ENCODE measurements at regions not wholly inside any gene's neighbourhood (a gene's known extent, or its start where the extent isn't known, plus 50 kb on each side); places are given as distances from the start of the nearest gene placed in this dataset.

DNA sequence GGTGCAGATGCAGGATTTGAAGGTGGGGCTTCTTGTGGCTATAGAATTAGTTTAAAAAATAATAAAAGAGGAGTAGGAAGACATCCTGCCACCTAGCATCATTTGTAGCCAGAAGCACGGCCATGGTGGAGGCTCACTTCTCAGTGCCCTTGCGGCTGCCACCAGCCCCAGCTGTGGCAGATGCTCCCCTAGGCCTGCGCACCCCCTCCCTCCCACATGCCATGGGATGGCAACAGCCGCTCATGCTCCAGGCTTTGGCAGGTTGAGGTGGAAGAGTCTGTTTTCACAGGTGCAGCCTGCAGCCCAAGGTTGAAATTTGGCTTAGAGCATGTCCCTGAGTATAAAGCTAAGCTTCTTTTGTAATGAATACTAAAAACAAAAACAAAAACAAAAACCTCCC lies 96.4 kb downstream of the GATA6 start:
- TF ChIP-seq GLIS3 (CRISPR knock-in tag; IDR thresholded peaks at IDR 0.05) (no peak), ZC3H10 (CRISPR knock-in tag; IDR thresholded peaks at IDR 0.05) (no peak), ZFP3 (CRISPR knock-in tag; IDR thresholded peaks at IDR 0.05) (no peak), OSR1 (CRISPR knock-in tag; IDR thresholded peaks at IDR 0.05) (no peak), ZNF70 (CRISPR knock-in tag; IDR thresholded peaks at IDR 0.05) (no peak), ZFP30 (CRISPR knock-in tag; IDR thresholded peaks at IDR 0.05) (no peak), BACH2 (CRISPR knock-in tag; IDR thresholded peaks at IDR 0.05; ENCODE audit: borderline replicate concordance) (no peak), TOX (CRISPR knock-in tag; IDR thresholded peaks at IDR 0.05; ENCODE audit: borderline replicate concordance) (no peak), TCF4 (CRISPR knock-in tag; IDR thresholded peaks at IDR 0.05; ENCODE audit: borderline replicate concordance) (no peak), ESRRG (CRISPR knock-in tag; IDR thresholded peaks at IDR 0.05) (no peak), ARNTL (CRISPR knock-in tag; IDR thresholded peaks at IDR 0.05; ENCODE audit: borderline replicate concordance, low read depth) (no peak), PPARA (CRISPR knock-in tag; IDR thresholded peaks at IDR 0.05; ENCODE audit: borderline replicate concordance) (no peak)
- TF ChIP-seq, protein P1, sequence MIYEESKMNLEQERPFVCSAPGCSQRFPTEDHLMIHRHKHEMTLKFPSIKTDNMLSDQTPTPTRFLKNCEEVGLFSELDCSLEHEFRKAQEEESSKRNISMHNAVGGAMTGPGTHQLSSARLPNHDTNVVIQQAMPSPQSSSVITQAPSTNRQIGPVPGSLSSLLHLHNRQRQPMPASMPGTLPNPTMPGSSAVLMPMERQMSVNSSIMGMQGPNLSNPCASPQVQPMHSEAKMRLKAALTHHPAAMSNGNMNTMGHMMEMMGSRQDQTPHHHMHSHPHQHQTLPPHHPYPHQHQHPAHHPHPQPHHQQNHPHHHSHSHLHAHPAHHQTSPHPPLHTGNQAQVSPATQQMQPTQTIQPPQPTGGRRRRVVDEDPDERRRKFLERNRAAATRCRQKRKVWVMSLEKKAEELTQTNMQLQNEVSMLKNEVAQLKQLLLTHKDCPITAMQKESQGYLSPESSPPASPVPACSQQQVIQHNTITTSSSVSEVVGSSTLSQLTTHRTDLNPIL (CRISPR knock-in tag; IDR thresholded peaks at IDR 0.05; ENCODE audit: low read depth): no peak
- TF ChIP-seq, protein P2, sequence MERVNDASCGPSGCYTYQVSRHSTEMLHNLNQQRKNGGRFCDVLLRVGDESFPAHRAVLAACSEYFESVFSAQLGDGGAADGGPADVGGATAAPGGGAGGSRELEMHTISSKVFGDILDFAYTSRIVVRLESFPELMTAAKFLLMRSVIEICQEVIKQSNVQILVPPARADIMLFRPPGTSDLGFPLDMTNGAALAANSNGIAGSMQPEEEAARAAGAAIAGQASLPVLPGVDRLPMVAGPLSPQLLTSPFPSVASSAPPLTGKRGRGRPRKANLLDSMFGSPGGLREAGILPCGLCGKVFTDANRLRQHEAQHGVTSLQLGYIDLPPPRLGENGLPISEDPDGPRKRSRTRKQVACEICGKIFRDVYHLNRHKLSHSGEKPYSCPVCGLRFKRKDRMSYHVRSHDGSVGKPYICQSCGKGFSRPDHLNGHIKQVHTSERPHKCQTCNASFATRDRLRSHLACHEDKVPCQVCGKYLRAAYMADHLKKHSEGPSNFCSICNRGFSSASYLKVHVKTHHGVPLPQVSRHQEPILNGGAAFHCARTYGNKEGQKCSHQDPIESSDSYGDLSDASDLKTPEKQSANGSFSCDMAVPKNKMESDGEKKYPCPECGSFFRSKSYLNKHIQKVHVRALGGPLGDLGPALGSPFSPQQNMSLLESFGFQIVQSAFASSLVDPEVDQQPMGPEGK (CRISPR knock-in tag; IDR thresholded peaks at IDR 0.05; ENCODE audit: borderline replicate concordance): no peak
